ENCODE measurements at regions not wholly inside any gene's neighbourhood (a gene's known extent, or its start where the extent isn't known, plus 50 kb on each side); places are given as distances from the start of the nearest gene placed in this dataset.
"Not testable (repeated sequence)": the region's sequence is repeated elsewhere in the genome, so short reads cannot be mapped to it uniquely, and the experiment has no call there.

DNA sequence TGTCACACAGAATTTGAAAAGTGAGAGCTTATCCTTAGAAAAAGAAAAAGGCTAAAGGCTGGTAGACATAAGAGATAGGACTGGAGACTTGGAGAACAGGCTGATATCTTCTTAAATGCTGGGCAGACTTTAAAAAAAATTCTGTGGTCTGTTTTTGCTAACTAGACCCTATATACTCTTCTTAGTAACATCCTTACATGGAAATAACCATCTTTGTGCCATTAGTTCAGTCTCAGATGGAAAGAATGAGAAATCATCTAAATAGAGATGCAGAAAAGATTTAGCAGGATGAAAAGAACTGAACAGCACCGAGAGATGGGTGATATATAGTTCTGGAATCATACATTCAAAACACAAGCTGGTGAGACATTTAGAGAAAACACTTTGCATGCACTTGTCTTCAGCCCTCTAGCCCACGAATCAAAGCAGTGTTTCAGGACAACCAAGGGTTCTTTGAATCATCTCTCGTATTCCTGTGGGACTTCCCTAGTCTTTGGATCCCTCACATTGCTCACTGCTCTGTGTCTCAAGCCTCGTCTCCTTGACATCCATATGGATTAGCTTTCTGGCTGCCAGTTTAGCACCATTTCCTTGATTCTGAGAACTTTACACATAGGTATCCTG lies 93.0 kb upstream of the LYSMD4 start:
- no peak for DNase-seq (ENCODE audit: low read depth, low spot score)

DNA sequence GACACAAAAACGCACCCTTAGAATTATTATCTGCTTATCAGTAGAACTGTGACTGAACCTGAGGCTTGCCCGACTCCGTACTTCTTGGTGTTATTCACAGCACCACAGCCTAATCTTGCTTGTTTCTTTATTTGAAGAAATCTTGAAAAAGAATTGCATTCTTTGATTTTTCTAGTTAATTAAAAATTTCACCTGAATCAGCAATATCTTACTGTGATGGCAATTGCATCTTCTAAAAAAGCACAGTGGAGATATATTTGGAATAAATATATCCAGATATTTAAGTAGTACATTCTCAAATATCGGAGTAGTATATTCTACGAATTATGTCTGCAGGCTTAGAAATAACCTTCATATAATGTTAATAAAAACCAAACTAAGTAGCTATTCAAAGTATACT lies 90.1 kb upstream of the LYSMD4 start:
- DNase-seq (ENCODE audit: low read depth, low spot score), result no peak

DNA sequence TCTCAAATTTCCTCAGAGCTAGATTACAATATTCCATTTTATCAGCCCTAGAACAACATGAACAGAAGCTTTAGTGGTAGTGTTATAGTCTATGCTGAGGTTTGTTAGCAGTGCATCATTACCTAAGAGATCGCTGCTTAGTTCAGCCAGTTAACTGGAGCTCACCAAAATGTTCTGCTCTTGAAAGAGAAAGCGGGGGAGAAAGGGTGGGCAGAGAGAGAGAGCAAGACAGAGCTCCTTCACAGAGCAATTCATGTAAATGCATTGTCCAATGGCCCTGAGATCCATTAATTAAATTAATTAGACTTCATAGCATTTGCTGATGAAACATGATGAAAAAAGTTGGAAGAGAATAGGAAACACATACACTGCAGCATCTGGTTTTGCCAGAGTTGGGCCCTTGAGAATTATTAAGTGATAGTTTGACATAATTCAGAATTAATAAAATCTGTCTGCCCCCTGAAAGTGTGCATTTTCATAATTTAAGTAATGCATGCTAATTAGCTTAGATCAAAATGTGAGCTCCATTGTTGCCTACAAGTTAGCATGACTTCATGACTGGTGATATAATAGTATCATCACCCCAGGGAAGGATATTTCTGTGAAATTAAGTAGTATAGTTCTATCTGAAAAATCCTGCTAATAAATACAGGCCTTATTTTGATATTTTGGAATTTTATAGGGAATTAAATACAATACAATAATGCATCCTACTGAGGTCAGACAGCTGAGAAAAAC lies 86.9 kb upstream of the LYSMD4 start:
- no peak for DNase-seq (ENCODE audit: low read depth, low spot score)

DNA sequence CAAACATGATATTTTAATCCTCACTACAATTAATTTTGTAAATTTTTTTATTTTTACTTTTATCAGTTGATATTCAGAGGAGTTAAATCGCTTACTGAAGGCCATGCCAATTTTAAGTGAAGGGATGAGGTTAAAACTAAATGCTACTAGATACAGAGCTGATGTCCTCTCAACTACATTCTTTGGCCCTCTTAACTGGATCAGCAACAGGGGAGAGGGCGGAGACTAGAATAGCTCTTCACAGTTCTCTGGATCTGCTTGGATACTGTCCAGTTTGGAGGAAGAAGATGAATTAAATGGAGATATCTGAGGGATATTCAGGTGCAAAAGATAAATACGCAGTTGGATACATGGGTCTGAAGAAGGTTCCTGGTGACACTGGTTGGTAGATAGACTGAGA lies 85.6 kb upstream of the LYSMD4 start:
- DNase-seq (ENCODE audit: low read depth, low spot score), result no peak

GRCh38 chr15:99816862-99817261 lies 83.6 kb upstream of the LYSMD4 start:
- DNase-seq (ENCODE audit: low read depth, low spot score), result not testable (repeated sequence)

- not testable (repeated sequence) for DNase-seq (ENCODE audit: low read depth, low spot score)
These were observed 77.4 kb upstream of the LYSMD4 start for GRCh38 chr15:99810663-99811062.

GRCh38 chr15:99799854-99800250 lies 66.6 kb upstream of the LYSMD4 start:
- DNase-seq (ENCODE audit: low read depth, low spot score), result peak; percentile 4

GRCh38 chr15:99799182-99799853 lies 66.1 kb upstream of the LYSMD4 start:
- DNase-seq (ENCODE audit: low read depth, low spot score), result not testable (repeated sequence)

GRCh38 chr15:99796940-99797870 lies 64.0 kb upstream of the LYSMD4 start:
- not testable (repeated sequence) for DNase-seq (ENCODE audit: low read depth, low spot score)

GRCh38 chr15:99791881-99792807 lies 58.9 kb upstream of the LYSMD4 start:
- peak; percentile 80 for DNase-seq (ENCODE audit: low read depth, low spot score)

DNA sequence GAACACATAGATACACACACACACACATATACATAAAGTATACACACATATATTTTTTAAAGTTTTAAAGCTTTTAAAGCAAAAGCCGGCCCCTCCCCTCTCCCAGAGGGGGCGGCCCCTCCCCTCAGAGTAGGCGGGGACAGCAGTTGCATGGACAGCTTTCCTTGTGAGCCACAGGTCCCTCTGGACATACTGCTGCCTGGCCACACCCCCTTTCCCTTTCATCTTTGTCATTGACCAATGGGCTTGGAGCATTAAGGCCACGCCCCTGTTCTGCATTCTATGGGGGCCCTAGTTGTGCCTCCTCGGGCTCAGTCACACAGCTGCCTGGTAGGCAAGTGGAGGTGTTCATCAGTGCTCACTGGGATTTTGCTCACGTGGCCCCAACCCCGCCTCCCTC lies 57.5 kb upstream of the LYSMD4 start:
- peak; percentile 32 for DNase-seq (ENCODE audit: low read depth, low spot score)

DNA sequence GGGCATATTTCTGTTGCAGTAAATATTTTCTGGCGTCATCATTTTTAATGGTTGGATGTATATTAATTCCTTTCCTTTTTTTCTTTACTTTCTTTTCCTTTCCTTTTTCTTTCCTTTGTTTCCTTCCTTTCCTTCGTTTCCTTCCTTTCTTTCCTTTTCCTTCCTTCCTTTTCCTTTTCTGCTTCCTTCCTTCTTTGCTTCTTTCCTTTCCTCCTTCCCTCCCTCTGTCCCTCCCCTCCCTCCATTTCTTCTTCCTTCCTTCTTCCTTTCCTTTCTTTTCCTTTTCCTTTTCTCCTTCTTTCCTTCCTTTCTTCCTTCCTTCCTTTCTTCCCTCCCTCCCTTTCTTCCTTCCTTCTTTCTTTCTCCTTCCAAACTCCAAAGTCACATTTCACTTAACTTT lies 54.9 kb upstream of the LYSMD4 start:
- no peak for DNase-seq (ENCODE audit: low read depth, low spot score)

GRCh38 chr15:99784800-99785199 lies 51.6 kb upstream of the LYSMD4 start:
- DNase-seq (ENCODE audit: low read depth, low spot score), result not testable (repeated sequence)

GRCh38 chr15:99783918-99784619 lies 50.8 kb upstream of the LYSMD4 start:
- DNase-seq (ENCODE audit: low read depth, low spot score), result not testable (repeated sequence)

All from ELF-1 (cell line).